ENCODE measurements at regions not wholly inside any gene's neighbourhood (a gene's known extent, or its start where the extent isn't known, plus 50 kb on each side); places are given as distances from the start of the nearest gene placed in this dataset.
A peak's percentile ranks its signal among the peaks of the same experiment; 100 is the strongest.

- H3K27me3 ChIP-seq (ENCODE audit: insufficient read depth, poor library complexity, severe bottlenecking), result no peaks in the 10 kb centered on the region
- ATAC-seq (ENCODE audit: low read depth) (peak; percentile 40; the same call in 2 of the 3 replicates), DNase-seq (ENCODE audit: low spot score) (no peak)
- no peaks in the 10 kb centered on the region for H3K9me3 ChIP-seq (ENCODE audit: severe bottlenecking)
- no peaks in the 10 kb centered on the region for H3K4me1 ChIP-seq (ENCODE audit: insufficient read depth, poor library complexity, severe bottlenecking)
- no peak overlapping the region for H3K27ac ChIP-seq (ENCODE audit: poor library complexity, severe bottlenecking)
- TF ChIP-seq CTCF (IDR thresholded peaks at IDR 0.05; ENCODE audit: poor library complexity, severe bottlenecking), result no peak
- H3K4me3 ChIP-seq (ENCODE audit: severe bottlenecking), result no peak overlapping the region
- H3K36me3 ChIP-seq (ENCODE audit: low read depth), result no peaks in the 10 kb centered on the region
These were observed 210.4 kb upstream of the KCNG1 start for GRCh38 chr20:51233345-51233744.

GRCh38 chr20:51230727-51231126 is 207.8 kb upstream of the KCNG1 start:
- ATAC-seq (ENCODE audit: low read depth) (0 out of 3 replicates have a peak, but pooled peaks have one; percentile 6), DNase-seq (ENCODE audit: low spot score) (peak; percentile 61)
- no peaks in the 10 kb centered on the region for H3K27me3 ChIP-seq (ENCODE audit: insufficient read depth, poor library complexity, severe bottlenecking)
- H3K9me3 ChIP-seq (ENCODE audit: severe bottlenecking), result no peaks in the 10 kb centered on the region
- H3K27ac ChIP-seq (ENCODE audit: poor library complexity, severe bottlenecking), result no peak overlapping the region
- no peaks in the 10 kb centered on the region for H3K36me3 ChIP-seq (ENCODE audit: low read depth)
- no peak for TF ChIP-seq CTCF (IDR thresholded peaks at IDR 0.05; ENCODE audit: poor library complexity, severe bottlenecking)
- H3K4me1 ChIP-seq (ENCODE audit: insufficient read depth, poor library complexity, severe bottlenecking), result no peaks in the 10 kb centered on the region
- H3K4me3 ChIP-seq (ENCODE audit: severe bottlenecking), result no peak overlapping the region

GRCh38 chr20:51228763-51229162 is 205.9 kb upstream of the KCNG1 start:
- Histone ChIP-seq H3K4me1 (ENCODE audit: insufficient read depth, poor library complexity, severe bottlenecking) (no peaks in the 10 kb centered on the region), H3K36me3 (ENCODE audit: low read depth) (no peaks in the 10 kb centered on the region), H3K27me3 (ENCODE audit: insufficient read depth, poor library complexity, severe bottlenecking) (no peaks in the 10 kb centered on the region), H3K9me3 (ENCODE audit: severe bottlenecking) (no peaks in the 10 kb centered on the region), H3K27ac (ENCODE audit: poor library complexity, severe bottlenecking) (no peak overlapping the region), H3K4me3 (ENCODE audit: severe bottlenecking) (no peak overlapping the region)
- DNase-seq (ENCODE audit: low spot score) (no peak), ATAC-seq (ENCODE audit: low read depth) (no peak)
- no peak for TF ChIP-seq CTCF (IDR thresholded peaks at IDR 0.05; ENCODE audit: poor library complexity, severe bottlenecking)

- H3K27ac ChIP-seq (ENCODE audit: poor library complexity, severe bottlenecking), result no peak overlapping the region
- H3K4me1 ChIP-seq (ENCODE audit: insufficient read depth, poor library complexity, severe bottlenecking), result no peaks in the 10 kb centered on the region
- no peak for TF ChIP-seq CTCF (IDR thresholded peaks at IDR 0.05; ENCODE audit: poor library complexity, severe bottlenecking)
- DNase-seq (ENCODE audit: low spot score), result no peak
- no peaks in the 10 kb centered on the region for H3K9me3 ChIP-seq (ENCODE audit: severe bottlenecking)
- no peaks in the 10 kb centered on the region for H3K27me3 ChIP-seq (ENCODE audit: insufficient read depth, poor library complexity, severe bottlenecking)
- no peak for ATAC-seq (ENCODE audit: low read depth)
- H3K36me3 ChIP-seq (ENCODE audit: low read depth), result no peaks in the 10 kb centered on the region
- no peak overlapping the region for H3K4me3 ChIP-seq (ENCODE audit: severe bottlenecking)
These were observed 204.8 kb upstream of the KCNG1 start for GRCh38 chr20:51227744-51228143.

GRCh38 chr20:51223183-51223720 is 200.3 kb upstream of the KCNG1 start:
- Histone ChIP-seq H3K9me3 (ENCODE audit: severe bottlenecking) (no peaks in the 10 kb centered on the region), H3K27ac (ENCODE audit: poor library complexity, severe bottlenecking) (no peak overlapping the region), H3K36me3 (ENCODE audit: low read depth) (no peaks in the 10 kb centered on the region), H3K4me1 (ENCODE audit: insufficient read depth, poor library complexity, severe bottlenecking) (peaks cover 10% of the 10 kb centered on the region), H3K27me3 (ENCODE audit: insufficient read depth, poor library complexity, severe bottlenecking) (no peaks in the 10 kb centered on the region), H3K4me3 (ENCODE audit: severe bottlenecking) (no peak overlapping the region)
- ATAC-seq (ENCODE audit: low read depth), result no peak
- no peak for TF ChIP-seq CTCF (IDR thresholded peaks at IDR 0.05; ENCODE audit: poor library complexity, severe bottlenecking)
- no peak for DNase-seq (ENCODE audit: low spot score)

Data from RWPE2 (cell line).